Kidney capillary endothelial cell (primary cell): ENCODE measurements at regions not wholly inside any gene's neighbourhood (a gene's known extent, or its start where the extent isn't known, plus 50 kb on each side); places are given as distances from the start of the nearest gene placed in this dataset.
"Not testable (repeated sequence)": the region's sequence is repeated elsewhere in the genome, so short reads cannot be mapped to it uniquely, and the experiment has no call there.

Experiments used
- DNase-seq: peaks from one replicate; pipeline ENCODE4 v3.0.0-alpha.2; 2018; ENCODE audit warnings: low spot score

GRCh38 chr13:24618011-24618955 lies 61.9 kb upstream of the ATP12A start:
- peak; percentile 47 for DNase-seq

DNA sequence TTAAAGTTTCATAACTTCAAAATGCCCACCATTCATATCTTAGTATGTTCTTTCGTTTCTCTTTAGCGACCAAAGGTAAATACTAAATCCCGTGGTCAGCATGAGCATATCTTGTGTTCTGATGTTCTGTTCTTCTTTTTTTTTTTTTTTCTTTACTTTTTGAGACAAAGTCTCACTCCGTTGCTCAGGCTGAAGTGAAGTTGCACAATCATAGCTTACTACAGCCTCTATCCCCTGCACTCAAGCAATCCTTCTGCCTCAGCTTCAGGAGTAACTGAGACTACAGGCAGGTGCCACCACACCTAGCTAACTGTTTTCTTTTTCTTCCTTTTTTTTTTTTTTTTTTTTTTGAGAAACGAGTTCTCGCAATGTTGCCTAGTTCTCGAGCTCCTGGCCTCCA lies 60.9 kb upstream of the ATP12A start:
- DNase-seq: no peak

DNA sequence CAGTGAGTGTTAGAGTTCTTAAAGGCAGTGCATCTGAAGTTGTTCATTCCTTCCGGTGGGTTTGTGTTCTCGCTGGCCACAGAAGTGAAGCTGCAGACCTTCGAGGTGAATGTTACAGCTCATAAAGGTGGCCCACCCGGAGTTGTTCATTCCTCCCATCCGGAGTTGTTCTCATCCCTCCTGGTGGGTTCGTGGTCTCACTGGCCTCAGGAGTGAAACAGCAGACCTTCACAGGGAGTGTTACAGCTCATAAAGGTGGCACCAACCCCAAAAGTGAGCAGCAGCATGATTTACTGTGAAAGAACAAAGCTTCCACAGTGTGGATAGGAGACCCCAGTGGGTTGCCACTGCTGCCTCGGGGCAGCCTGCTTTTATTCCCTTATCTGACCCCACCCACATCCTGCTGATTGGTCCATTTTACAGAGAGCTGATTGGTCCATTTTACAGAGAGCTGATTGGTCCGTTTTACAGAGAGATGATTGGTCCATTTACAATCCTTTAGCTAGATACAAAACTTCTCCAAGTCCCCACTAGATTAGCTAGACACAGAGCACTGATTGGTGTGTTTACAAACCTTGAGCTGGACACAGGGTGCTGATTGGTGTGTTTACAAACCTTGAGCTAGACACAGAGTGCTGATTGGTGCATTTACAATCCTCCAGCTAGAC lies 57.6 kb upstream of the ATP12A start:
- not testable (repeated sequence) for DNase-seq

DNA sequence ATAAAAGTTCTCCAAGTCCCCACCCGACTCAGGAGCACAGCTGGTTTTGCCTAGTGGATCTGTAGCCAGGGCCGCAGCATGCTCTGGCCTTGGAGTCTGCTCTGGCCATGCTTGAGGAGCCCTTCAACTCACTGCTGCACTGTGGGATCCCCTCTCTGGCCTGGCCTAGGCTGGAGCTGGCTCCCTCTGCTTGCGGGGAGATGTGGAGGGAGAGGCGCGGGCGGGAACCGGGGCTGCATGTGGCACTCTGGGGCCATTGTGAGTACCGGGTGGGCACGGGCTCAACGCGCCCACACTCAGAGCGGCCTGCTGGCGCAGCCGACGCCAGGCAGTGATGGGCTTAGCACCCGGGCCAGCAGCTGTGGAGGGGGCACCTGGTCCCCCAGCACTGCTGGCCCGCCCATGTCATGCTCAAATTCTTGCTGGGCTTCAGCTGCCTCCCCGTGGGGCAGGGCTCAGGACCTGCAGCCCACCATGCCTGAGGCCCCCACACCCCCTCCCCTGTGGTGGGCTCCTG lies 57.0 kb upstream of the ATP12A start:
- DNase-seq: no peak

- no peak for DNase-seq
Observed at GRCh38 chr13:24624363-24624762, 55.8 kb upstream of the ATP12A start.

DNA sequence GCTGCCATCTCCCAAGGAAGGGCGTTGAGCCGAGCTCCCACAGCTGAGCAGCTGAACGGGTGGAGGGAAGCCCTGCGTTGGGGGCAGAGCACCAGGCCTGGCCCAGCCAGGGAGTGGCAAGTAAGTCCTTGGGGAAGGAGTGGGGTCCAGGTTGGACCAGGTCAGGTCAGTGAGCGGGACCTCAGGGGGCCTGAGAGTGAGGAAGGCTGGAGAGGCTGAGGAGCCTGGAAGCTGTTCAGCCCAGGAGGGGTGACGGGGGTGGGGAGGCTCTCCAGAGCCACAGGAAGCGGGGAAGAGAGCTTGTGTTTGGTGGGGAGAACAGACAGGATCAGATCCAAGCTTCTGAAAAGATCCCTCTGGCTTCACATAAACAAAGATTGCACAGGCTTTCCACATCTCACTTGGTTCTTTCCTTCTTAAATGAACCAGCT lies 55.4 kb upstream of the ATP12A start:
- DNase-seq: no peak

GRCh38 chr13:24625331-24625731 lies 54.9 kb upstream of the ATP12A start:
- DNase-seq: no peak

- DNase-seq: no peak
Observed at GRCh38 chr13:24625870-24626849, 54.0 kb upstream of the ATP12A start.

DNA sequence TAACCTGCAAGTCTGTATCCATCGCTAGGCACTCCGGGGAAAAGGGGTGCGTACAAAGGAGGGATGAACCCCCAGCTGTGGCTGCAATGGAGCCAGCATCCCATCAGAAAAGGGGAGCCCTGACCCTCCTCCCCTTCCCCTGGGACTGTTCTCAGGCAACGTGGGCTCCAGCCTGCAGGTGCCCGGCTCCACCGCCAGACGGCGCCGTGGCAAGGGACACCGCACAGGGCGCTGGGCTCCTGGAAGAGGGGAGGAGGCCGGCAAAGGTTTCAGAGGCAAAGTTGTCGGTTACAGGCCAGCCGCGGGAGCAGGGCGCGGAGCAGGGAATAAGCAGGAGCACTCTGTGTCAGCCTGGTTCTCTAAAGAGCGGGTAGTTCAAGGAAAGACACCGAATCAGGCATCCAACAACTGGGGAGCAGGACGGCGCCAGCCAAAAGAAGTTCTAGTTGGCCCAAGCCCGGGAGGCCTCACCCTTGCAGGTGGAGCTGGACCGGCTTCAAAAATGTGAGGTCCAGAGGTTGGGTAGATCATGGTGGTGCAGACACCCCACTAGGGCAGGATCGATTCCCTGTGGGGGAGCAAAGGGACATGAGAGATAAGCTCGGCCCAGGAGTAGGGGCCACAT lies 53.0 kb upstream of the ATP12A start:
- no peak for DNase-seq

DNA sequence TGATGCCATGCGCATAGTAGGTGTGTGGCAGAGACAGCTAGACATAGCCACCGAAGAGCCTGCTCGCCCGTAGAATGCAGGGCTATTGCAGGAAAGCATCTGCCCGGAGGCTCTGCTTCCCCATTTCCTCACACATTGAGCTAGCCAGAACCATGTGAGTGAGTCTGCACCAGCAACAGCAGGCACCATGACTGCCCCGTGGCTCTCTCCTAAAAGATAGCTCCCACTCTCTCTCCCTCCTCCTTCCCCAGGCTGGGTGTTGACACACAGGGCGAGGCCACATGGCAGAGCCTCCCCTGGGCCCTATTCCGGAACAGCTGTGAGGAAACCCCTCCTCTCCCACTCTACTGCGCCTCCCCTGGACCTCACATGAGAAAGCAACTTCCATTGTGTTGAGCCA lies 52.3 kb upstream of the ATP12A start:
- DNase-seq: no peak

GRCh38 chr13:24629320-24629719 lies 50.9 kb upstream of the ATP12A start:
- no peak for DNase-seq

DNA sequence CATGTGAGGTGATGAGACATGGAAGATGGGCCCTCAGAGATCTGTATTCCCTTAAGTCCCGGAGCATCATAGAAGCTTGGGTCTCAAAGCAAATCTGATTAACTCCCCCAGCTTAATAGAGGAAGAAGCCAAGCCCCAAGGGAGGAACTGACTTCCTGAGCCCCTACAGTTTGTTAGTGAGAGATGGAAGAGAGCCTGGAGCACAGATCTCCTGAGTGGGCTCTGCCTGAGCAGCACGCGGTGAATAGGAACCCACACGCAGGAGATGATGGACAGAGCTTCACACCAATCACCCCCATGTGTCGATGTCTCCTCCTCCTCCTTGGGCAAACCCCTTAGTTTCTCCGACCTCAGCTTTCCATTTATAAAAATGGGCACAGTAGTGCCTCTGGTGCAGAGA lies 50.1 kb upstream of the ATP12A start:
- no peak for DNase-seq
